Activated effector memory CD4-positive, alpha-beta T cell treated with anti-CD3 and anti-CD28 coated beads, Interleukin-2, amount 50 U/mL, for 16 hours (primary cell): ENCODE measurements at regions not wholly inside any gene's neighbourhood (a gene's known extent, or its start where the extent isn't known, plus 50 kb on each side); places are given as distances from the start of the nearest gene placed in this dataset.
"Not testable (repeated sequence)": the region's sequence is repeated elsewhere in the genome, so short reads cannot be mapped to it uniquely, and the experiment has no call there.

ENCODE experiments used
- DNase-seq: peaks from one replicate; pipeline ENCODE4 v3.0.0-alpha.2; 2020

GRCh38 chr10:89952325-89952724, 250.9 kb downstream of the KIF20B start:
- no peak for DNase-seq

- no peak for DNase-seq
Measured at GRCh38 chr10:89952751-89953150, 251.4 kb downstream of the KIF20B start.

- DNase-seq, result no peak
Measured at GRCh38 chr10:89954061-89954460, 252.7 kb downstream of the KIF20B start.

GRCh38 chr10:89954787-89955566, 253.6 kb downstream of the KIF20B start:
- DNase-seq, result no peak

GRCh38 chr10:89959433-89960110, 258.2 kb downstream of the KIF20B start:
- DNase-seq, result no peak

- DNase-seq, result no peak
Measured at GRCh38 chr10:89963451-89964102, 262.2 kb downstream of the KIF20B start.

GRCh38 chr10:89966211-89966610, 264.8 kb downstream of the KIF20B start:
- DNase-seq, result no peak

GRCh38 chr10:89973326-89973725, 271.9 kb downstream of the KIF20B start:
- DNase-seq, result no peak

- no peak for DNase-seq
Measured at GRCh38 chr10:89975071-89975470, 273.7 kb downstream of the KIF20B start.

GRCh38 chr10:89975771-89976170, 274.4 kb downstream of the KIF20B start:
- no peak for DNase-seq

GRCh38 chr10:89978081-89978480, 276.7 kb downstream of the KIF20B start:
- no peak for DNase-seq

- DNase-seq, result no peak
Measured at GRCh38 chr10:89979726-89980125, 278.3 kb downstream of the KIF20B start.

- DNase-seq, result no peak
Measured at GRCh38 chr10:89980166-89980565, 278.8 kb downstream of the KIF20B start.

- DNase-seq, result no peak
Measured at GRCh38 chr10:89981891-89982290, 280.5 kb downstream of the KIF20B start.

GRCh38 chr10:89985446-89985845, 284.1 kb downstream of the KIF20B start:
- DNase-seq, result no peak

GRCh38 chr10:89988361-89988760, 287.0 kb downstream of the KIF20B start:
- DNase-seq, result not testable (repeated sequence)

GRCh38 chr10:89992575-89992974, 291.2 kb downstream of the KIF20B start:
- no peak for DNase-seq

- no peak for DNase-seq
Measured at GRCh38 chr10:90007226-90007625, 305.8 kb downstream of the KIF20B start.

GRCh38 chr10:90011281-90011680, 309.9 kb downstream of the KIF20B start:
- DNase-seq, result not testable (repeated sequence)

- DNase-seq, result no peak
Measured at GRCh38 chr10:90018819-90019218, 317.4 kb downstream of the KIF20B start.

- no peak for DNase-seq
Measured at GRCh38 chr10:90020506-90020905, 319.1 kb downstream of the KIF20B start.

- DNase-seq, result no peak
Measured at GRCh38 chr10:90023950-90024349, 322.6 kb downstream of the KIF20B start.

GRCh38 chr10:90028312-90028711, 326.9 kb downstream of the KIF20B start:
- DNase-seq, result no peak

GRCh38 chr10:90031776-90032175, 330.4 kb downstream of the KIF20B start:
- DNase-seq, result no peak
